Mucosa of rectum (tissue), 2 donors: ENCODE measurements at regions not wholly inside any gene's neighbourhood (a gene's known extent, or its start where the extent isn't known, plus 50 kb on each side); places are given as distances from the start of the nearest gene placed in this dataset.
"Not testable (repeated sequence)": the region's sequence is repeated elsewhere in the genome, so short reads cannot be mapped to it uniquely, and the experiment has no call there.

Experiments used
- H3K27ac ChIP-seq, 2 donors: one replicate each; pipeline ENCODE4 v1.7.0; 2013; ENCODE audit warnings: inconsistent platforms in 2 of 2, low read depth in 2 of 2, low read length in 2 of 2
- H3K27me3 ChIP-seq, 2 donors: one replicate each; pipeline ENCODE4 v1.7.0; 2013; ENCODE audit warnings: low read length in 2 of 2; ENCODE audit not compliant: control insufficient read depth in 2 of 2, insufficient read depth in 2 of 2
- H3K36me3 ChIP-seq, 2 donors: one replicate each; pipeline ENCODE4 v1.7.0; 2013; ENCODE audit warnings: low read length in 2 of 2; ENCODE audit not compliant: control insufficient read depth in 2 of 2, insufficient read depth in 2 of 2
- H3K4me1 ChIP-seq, 2 donors: one replicate each; pipeline ENCODE4 v1.7.0; 2013; ENCODE audit warnings: low read length in 2 of 2, mild to moderate bottlenecking in 1 of 2; ENCODE audit not compliant: control insufficient read depth in 2 of 2, insufficient read depth in 2 of 2
- H3K4me3 ChIP-seq, 2 donors: one replicate each; pipeline ENCODE4 v1.7.0; 2013; ENCODE audit warnings: low read length in 2 of 2
- H3K9ac ChIP-seq, 2 donors: one replicate each; pipeline ENCODE4 v1.7.0; 2013; ENCODE audit warnings: low read length in 2 of 2, low read depth in 1 of 2, mild to moderate bottlenecking in 1 of 2
- H3K9me3 ChIP-seq, 2 donors: one replicate each; pipeline ENCODE4 v1.7.0; 2013; ENCODE audit warnings: low read length in 2 of 2; ENCODE audit not compliant: control insufficient read depth in 2 of 2
- donor health status: healthy.
- donor health status: Normal muscosa, but diverticular disease.

DNA sequence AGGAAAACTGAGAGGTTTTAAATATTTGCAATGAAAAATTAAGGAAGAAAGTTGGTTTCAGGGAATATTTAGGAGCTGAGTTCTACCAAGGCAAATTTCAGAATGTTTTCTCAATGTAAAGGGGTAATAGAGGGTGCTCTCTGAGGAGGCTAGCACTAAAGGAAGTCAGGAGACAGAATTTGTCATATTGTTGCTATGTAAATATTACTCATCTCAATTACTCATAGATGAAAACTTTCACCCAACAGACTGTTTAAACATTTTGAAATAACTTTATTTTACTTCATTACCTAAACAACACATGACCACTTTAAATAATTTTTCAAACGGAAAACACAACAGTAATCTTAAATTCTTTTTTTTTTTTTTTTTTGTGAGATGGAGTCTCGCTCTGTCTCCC is 274.8 kb upstream of the NRG3 start:
- Histone ChIP-seq H3K36me3 (no peaks in the 10 kb centered on the region), H3K9ac (no peak overlapping the region), H3K27ac (no peak overlapping the region), H3K27me3 (no peaks in the 10 kb centered on the region), H3K4me1 (no peaks in the 10 kb centered on the region), H3K9me3 (no peaks in the 10 kb centered on the region), H3K4me3 (no peak overlapping the region)

DNA sequence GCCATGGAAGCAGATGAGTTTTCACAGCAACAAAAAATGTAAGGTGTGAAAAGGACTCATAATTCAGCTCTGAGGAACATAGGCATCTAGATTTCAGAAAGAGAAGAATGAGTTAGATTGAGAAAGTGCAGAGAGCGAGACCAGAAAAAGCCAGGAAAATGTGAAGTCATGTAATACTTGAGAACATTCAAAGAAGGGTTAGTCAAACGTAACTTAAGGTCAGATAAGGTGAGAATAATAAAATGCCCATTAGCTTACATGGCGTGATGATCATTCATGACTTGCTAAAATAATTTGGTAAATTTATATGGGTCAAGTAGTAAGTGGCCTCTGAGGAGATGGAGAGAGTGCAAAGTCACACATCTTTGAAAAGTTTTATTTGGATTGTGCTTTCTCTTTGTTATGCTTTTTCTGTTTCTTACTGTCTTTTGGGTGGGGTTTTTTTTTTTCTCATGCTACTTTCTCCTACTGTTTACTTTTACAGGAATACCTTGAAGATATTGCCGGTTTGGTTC is 271.8 kb upstream of the NRG3 start:
- Histone ChIP-seq H3K9ac (no peak overlapping the region), H3K9me3 (no peaks in the 10 kb centered on the region), H3K4me1 (no peaks in the 10 kb centered on the region), H3K27me3 (no peaks in the 10 kb centered on the region), H3K4me3 (no peak overlapping the region), H3K27ac (no peak overlapping the region), H3K36me3 (no peaks in the 10 kb centered on the region)

GRCh38 chr10:81644485-81644884 is 230.5 kb upstream of the NRG3 start:
- not testable (repeated sequence) for H3K27ac ChIP-seq, H3K4me1 ChIP-seq, H3K27me3 ChIP-seq, H3K9me3 ChIP-seq, H3K36me3 ChIP-seq, H3K4me3 ChIP-seq, H3K9ac ChIP-seq

- Histone ChIP-seq H3K27ac (no peak overlapping the region), H3K4me3 (no peak overlapping the region), H3K9me3 (peaks cover 0 to 2% of the 10 kb centered on the region in 2 donors), H3K36me3 (no peaks in the 10 kb centered on the region), H3K9ac (no peak overlapping the region), H3K4me1 (no peaks in the 10 kb centered on the region), H3K27me3 (no peaks in the 10 kb centered on the region)
Observed at GRCh38 chr10:81655986-81656385, 219.0 kb upstream of the NRG3 start.

GRCh38 chr10:81662837-81663236 is 212.2 kb upstream of the NRG3 start:
- Histone ChIP-seq H3K27me3 (no peaks in the 10 kb centered on the region), H3K4me1 (no peaks in the 10 kb centered on the region), H3K4me3 (no peak overlapping the region)

GRCh38 chr10:81664800-81665199 is 210.2 kb upstream of the NRG3 start:
- H3K36me3 ChIP-seq, H3K4me3 ChIP-seq, H3K9ac ChIP-seq, H3K4me1 ChIP-seq, H3K27me3 ChIP-seq, H3K27ac ChIP-seq, H3K9me3 ChIP-seq: not testable (repeated sequence)

More at GRCh38 chr10:81662837-81663236, 212.2 kb upstream of the NRG3 start:
- H3K9me3 ChIP-seq: no peaks in the 10 kb centered on the region
- H3K27ac ChIP-seq: no peak overlapping the region
- no peaks in the 10 kb centered on the region for H3K36me3 ChIP-seq
- no peak overlapping the region for H3K9ac ChIP-seq

GRCh38 chr10:81674941-81675340 is 200.1 kb upstream of the NRG3 start:
- H3K4me3 ChIP-seq: no peak overlapping the region
- H3K36me3 ChIP-seq: no peaks in the 10 kb centered on the region
- H3K4me1 ChIP-seq: no peaks in the 10 kb centered on the region
- H3K9ac ChIP-seq: no peak overlapping the region
- no peaks in the 10 kb centered on the region for H3K9me3 ChIP-seq
- no peaks in the 10 kb centered on the region for H3K27me3 ChIP-seq
- no peak overlapping the region for H3K27ac ChIP-seq

- H3K4me3 ChIP-seq: no peak overlapping the region
- no peaks in the 10 kb centered on the region for H3K9me3 ChIP-seq
- H3K27me3 ChIP-seq: no peaks in the 10 kb centered on the region
- H3K27ac ChIP-seq: no peak overlapping the region
- H3K36me3 ChIP-seq: no peaks in the 10 kb centered on the region
- H3K9ac ChIP-seq: no peak overlapping the region
- H3K4me1 ChIP-seq: no peaks in the 10 kb centered on the region
Observed at GRCh38 chr10:81679291-81679690, 195.7 kb upstream of the NRG3 start.

DNA sequence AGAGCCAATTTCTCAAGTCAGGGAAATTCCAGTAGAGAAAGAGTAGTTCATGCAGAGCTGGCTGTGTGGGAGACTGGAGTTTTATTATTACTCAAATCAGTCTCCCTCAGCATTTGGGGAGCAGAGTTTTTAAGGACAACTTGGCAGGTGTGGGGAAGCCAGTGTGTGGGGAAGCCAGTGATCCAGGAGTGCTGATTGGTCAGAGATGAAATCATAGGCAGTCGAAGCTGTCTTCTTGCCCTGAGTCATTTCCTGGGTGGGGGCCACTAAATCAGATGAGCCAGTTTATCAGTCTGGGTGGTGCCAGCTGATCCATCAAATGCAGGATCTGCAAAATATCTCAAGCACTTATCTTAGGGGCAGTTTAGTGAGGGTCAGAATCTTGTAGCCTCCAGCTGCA is 194.6 kb upstream of the NRG3 start:
- H3K27ac ChIP-seq: no peak overlapping the region
- H3K9ac ChIP-seq: no peak overlapping the region
- no peak overlapping the region for H3K4me3 ChIP-seq
- H3K27me3 ChIP-seq: no peaks in the 10 kb centered on the region
- no peaks in the 10 kb centered on the region for H3K9me3 ChIP-seq
- no peaks in the 10 kb centered on the region for H3K4me1 ChIP-seq
- H3K36me3 ChIP-seq: no peaks in the 10 kb centered on the region

GRCh38 chr10:81688459-81688858 is 186.5 kb upstream of the NRG3 start:
- no peaks in the 10 kb centered on the region for H3K36me3 ChIP-seq
- H3K9ac ChIP-seq: no peak overlapping the region
- no peak overlapping the region for H3K4me3 ChIP-seq
- H3K4me1 ChIP-seq: no peaks in the 10 kb centered on the region
- no peak overlapping the region for H3K27ac ChIP-seq
- H3K9me3 ChIP-seq: peaks cover 2 to 3% of the 10 kb centered on the region in 2 donors
- no peaks in the 10 kb centered on the region for H3K27me3 ChIP-seq
